ENCODE measurements at regions not wholly inside any gene's neighbourhood (a gene's known extent, or its start where the extent isn't known, plus 50 kb on each side); places are given as distances from the start of the nearest gene placed in this dataset.
"Not testable (repeated sequence)": the region's sequence is repeated elsewhere in the genome, so short reads cannot be mapped to it uniquely, and the experiment has no call there.

GRCh38 chr2:242071377-242071776 is 201.8 kb downstream of the RTP5 start:
- TF ChIP-seq CTCF (IDR thresholded peaks at IDR 0.05; ENCODE audit: poor library complexity); EZH2phosphoT487 (IDR thresholded peaks at IDR 0.05; ENCODE audit: low read depth, severe bottlenecking, unreplicated experiment): not testable (repeated sequence)
